ENCODE measurements at regions not wholly inside any gene's neighbourhood (a gene's known extent, or its start where the extent isn't known, plus 50 kb on each side); places are given as distances from the start of the nearest gene placed in this dataset.
"Not testable (repeated sequence)": the region's sequence is repeated elsewhere in the genome, so short reads cannot be mapped to it uniquely, and the experiment has no call there.

- no peak for DNase-seq
Observed at GRCh38 chr2:220377482-220378155, 750.2 kb downstream of the SLC4A3 start.

- not testable (repeated sequence) for DNase-seq
Observed at GRCh38 chr2:220387758-220388157, 760.3 kb downstream of the SLC4A3 start.

- DNase-seq: no peak
Observed at GRCh38 chr2:220393711-220394110, 766.3 kb downstream of the SLC4A3 start.

GRCh38 chr2:220394433-220394832 is 767.0 kb downstream of the SLC4A3 start:
- DNase-seq: no peak

GRCh38 chr2:220396287-220396686 is 768.9 kb downstream of the SLC4A3 start:
- DNase-seq: no peak

GRCh38 chr2:220410296-220410695 is 782.9 kb downstream of the SLC4A3 start:
- no peak for DNase-seq

GRCh38 chr2:220417503-220417902 is 790.1 kb downstream of the SLC4A3 start:
- DNase-seq: no peak

GRCh38 chr2:220419647-220420046 is 792.2 kb downstream of the SLC4A3 start:
- no peak for DNase-seq

- DNase-seq: no peak
Observed at GRCh38 chr2:220420820-220421219, 793.4 kb downstream of the SLC4A3 start.

GRCh38 chr2:220422676-220423075 is 795.2 kb downstream of the SLC4A3 start:
- DNase-seq: no peak

GRCh38 chr2:220424561-220424960 is 797.1 kb downstream of the SLC4A3 start:
- DNase-seq: no peak

GRCh38 chr2:220432645-220433044 is 805.2 kb downstream of the SLC4A3 start:
- no peak for DNase-seq

- DNase-seq: no peak
Observed at GRCh38 chr2:220433131-220433530, 805.7 kb downstream of the SLC4A3 start.

GRCh38 chr2:220434385-220434784 is 807.0 kb downstream of the SLC4A3 start:
- no peak for DNase-seq

GRCh38 chr2:220437938-220438337 is 810.5 kb downstream of the SLC4A3 start:
- no peak for DNase-seq

- DNase-seq: no peak
Observed at GRCh38 chr2:220440731-220441130, 813.3 kb downstream of the SLC4A3 start.

GRCh38 chr2:220441404-220441803 is 814.0 kb downstream of the SLC4A3 start:
- DNase-seq: no peak

GRCh38 chr2:220442012-220442411 is 814.6 kb downstream of the SLC4A3 start:
- no peak for DNase-seq

- DNase-seq: no peak
Observed at GRCh38 chr2:220445429-220446105, 818.1 kb downstream of the SLC4A3 start.

- DNase-seq: no peak
Observed at GRCh38 chr2:220446106-220446712, 818.8 kb downstream of the SLC4A3 start.

- DNase-seq: no peak
Observed at GRCh38 chr2:220450846-220451245, 823.4 kb downstream of the SLC4A3 start.

- no peak for DNase-seq
Observed at GRCh38 chr2:220451438-220451837, 824.0 kb downstream of the SLC4A3 start.

GRCh38 chr2:220452561-220452960 is 825.1 kb downstream of the SLC4A3 start:
- DNase-seq: no peak

GRCh38 chr2:220455351-220455990 is 828.0 kb downstream of the SLC4A3 start:
- no peak for DNase-seq

All from activated naive CD4-positive, alpha-beta T cell treated with Interleukin-2 at 50 U/mL for 16 hours (primary cell).